OCI-LY3 (cell line): ENCODE measurements at regions not wholly inside any gene's neighbourhood (a gene's known extent, or its start where the extent isn't known, plus 50 kb on each side); places are given as distances from the start of the nearest gene placed in this dataset.
"Not testable (repeated sequence)": the region's sequence is repeated elsewhere in the genome, so short reads cannot be mapped to it uniquely, and the experiment has no call there.

Experiments
- CTCF ChIP-seq: fragments of 200-600, 300-600 bp; sonication (generic); IDR thresholded peaks from 2 replicates; pipeline ENCODE4 v1.5.1; 2014; ENCODE audit warnings: antibody characterized with exemption, low read length, low read depth
- EZH2phosphoT487 ChIP-seq: fragments of 200-600 bp; shearing (Covaris generic); IDR thresholded peaks from 2 replicates; pipeline ENCODE4 v1.6.1; 2018; ENCODE audit warnings: antibody characterized with exemption, mixed run types, low read depth

- 0 out of 2 replicates have a peak, but pooled peaks have one; percentile 7 for TF ChIP-seq CTCF
- not testable (repeated sequence) for TF ChIP-seq EZH2phosphoT487
These were observed 1413.7 kb downstream of the RPIA start for GRCh38 chr2:90105142-90105541.
